Breast epithelium (tissue), 3 donors: ENCODE measurements at regions not wholly inside any gene's neighbourhood (a gene's known extent, or its start where the extent isn't known, plus 50 kb on each side); places are given as distances from the start of the nearest gene placed in this dataset.

Experiments
- CTCF ChIP-seq, 3 donors: fragments of 450-650 bp; IDR thresholded peaks; one replicate each; pipeline ENCODE4 v1.5.1; 2016 to 2017; ENCODE audit warnings: antibody characterized with exemption in 3 of 3, mild to moderate bottlenecking in 3 of 3, moderate library complexity in 3 of 3
- POLR2A ChIP-seq: fragments of 450-650 bp; IDR thresholded peaks from one replicate; pipeline ENCODE4 v1.6.1; 2016; ENCODE audit warnings: antibody characterized with exemption, mild to moderate bottlenecking, moderate library complexity
- POLR2AphosphoS5 ChIP-seq, 3 donors: sonication (generic); formaldehyde crosslinking; IDR thresholded peaks; one replicate each; pipeline ENCODE4 v1.6.1; 2017; ENCODE audit warnings: antibody characterized with exemption in 3 of 3

- TF ChIP-seq CTCF (IDR thresholded peaks at IDR 0.05) (no peak), POLR2AphosphoS5 (IDR thresholded peaks at IDR 0.05) (no peak), POLR2A (no peak)
These were observed 75.2 kb upstream of the CITED2 start for GRCh38 chr6:139449611-139450000.
